ENCODE measurements at regions not wholly inside any gene's neighbourhood (a gene's known extent, or its start where the extent isn't known, plus 50 kb on each side); places are given as distances from the start of the nearest gene placed in this dataset.

GRCh38 chr5:106417163-106417562, 1253.6 kb downstream of the EFNA5 start:
- TF ChIP-seq, protein P1, sequence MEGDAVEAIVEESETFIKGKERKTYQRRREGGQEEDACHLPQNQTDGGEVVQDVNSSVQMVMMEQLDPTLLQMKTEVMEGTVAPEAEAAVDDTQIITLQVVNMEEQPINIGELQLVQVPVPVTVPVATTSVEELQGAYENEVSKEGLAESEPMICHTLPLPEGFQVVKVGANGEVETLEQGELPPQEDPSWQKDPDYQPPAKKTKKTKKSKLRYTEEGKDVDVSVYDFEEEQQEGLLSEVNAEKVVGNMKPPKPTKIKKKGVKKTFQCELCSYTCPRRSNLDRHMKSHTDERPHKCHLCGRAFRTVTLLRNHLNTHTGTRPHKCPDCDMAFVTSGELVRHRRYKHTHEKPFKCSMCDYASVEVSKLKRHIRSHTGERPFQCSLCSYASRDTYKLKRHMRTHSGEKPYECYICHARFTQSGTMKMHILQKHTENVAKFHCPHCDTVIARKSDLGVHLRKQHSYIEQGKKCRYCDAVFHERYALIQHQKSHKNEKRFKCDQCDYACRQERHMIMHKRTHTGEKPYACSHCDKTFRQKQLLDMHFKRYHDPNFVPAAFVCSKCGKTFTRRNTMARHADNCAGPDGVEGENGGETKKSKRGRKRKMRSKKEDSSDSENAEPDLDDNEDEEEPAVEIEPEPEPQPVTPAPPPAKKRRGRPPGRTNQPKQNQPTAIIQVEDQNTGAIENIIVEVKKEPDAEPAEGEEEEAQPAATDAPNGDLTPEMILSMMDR (conservative IDR thresholded peaks at IDR 0.05; ENCODE audit: low read length), result no peak
- no peak for DNase-seq (ENCODE audit: low read depth)
- no peak overlapping the region for H3K4me3 ChIP-seq (ENCODE audit: low read length)

GRCh38 chr5:106415541-106415940, 1255.2 kb downstream of the EFNA5 start:
- no peak overlapping the region for H3K4me3 ChIP-seq (ENCODE audit: low read length)
- DNase-seq (ENCODE audit: low read depth), result peak; percentile 88
- TF ChIP-seq, protein P1 (conservative IDR thresholded peaks at IDR 0.05; ENCODE audit: low read length), result no peak

GRCh38 chr5:106414342-106414741, 1256.4 kb downstream of the EFNA5 start:
- H3K4me3 ChIP-seq (ENCODE audit: low read length), result no peak overlapping the region
- TF ChIP-seq, protein P1 (conservative IDR thresholded peaks at IDR 0.05; ENCODE audit: low read length), result no peak
- no peak for DNase-seq (ENCODE audit: low read depth)

- DNase-seq (ENCODE audit: low read depth), result no peak
- TF ChIP-seq, protein P1 (conservative IDR thresholded peaks at IDR 0.05; ENCODE audit: low read length), result no peak
- H3K4me3 ChIP-seq (ENCODE audit: low read length), result no peak overlapping the region
These were observed 1258.1 kb downstream of the EFNA5 start for GRCh38 chr5:106412606-106413005.

DNA sequence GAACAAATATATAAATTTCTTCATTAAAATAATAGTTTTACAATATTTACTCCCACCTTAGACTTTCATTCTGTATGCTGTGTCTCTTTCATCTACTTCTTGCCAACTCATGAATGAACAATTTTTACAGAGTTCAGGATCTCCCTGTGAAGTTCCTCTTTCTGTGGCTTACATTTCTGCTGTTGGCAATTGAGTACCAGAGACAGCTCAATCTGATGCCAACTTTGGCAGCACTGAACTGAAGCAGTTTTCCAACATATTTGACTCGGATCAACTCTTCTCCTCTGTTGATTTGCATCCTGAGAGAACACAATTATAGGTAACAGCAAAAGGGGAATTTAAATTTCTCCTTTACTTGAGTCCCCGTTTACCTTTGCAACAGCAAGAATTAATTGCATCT, 1262.2 kb downstream of the EFNA5 start:
- no peak for DNase-seq (ENCODE audit: low read depth)
- H3K4me3 ChIP-seq (ENCODE audit: low read length), result no peak overlapping the region
- TF ChIP-seq, protein P1 (conservative IDR thresholded peaks at IDR 0.05; ENCODE audit: low read length), result no peak

DNA sequence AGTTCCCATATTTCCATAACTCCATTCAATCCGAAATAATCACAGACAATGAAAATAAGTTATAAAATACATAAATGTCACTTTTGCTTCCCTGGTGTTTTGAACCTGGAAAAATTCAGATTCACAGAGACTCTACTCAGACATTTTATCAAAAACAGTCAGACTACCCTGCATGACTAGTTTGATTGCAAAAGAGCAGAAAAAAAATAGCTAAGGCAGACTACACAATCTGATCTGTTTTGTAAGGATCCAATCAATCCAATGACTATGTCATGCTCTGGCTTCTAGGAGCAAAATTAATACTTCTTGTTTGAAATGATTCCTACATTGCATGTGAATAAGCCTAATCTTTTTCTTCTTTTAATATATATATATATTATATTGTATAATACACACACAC, 1262.6 kb downstream of the EFNA5 start:
- TF ChIP-seq, protein P1 (conservative IDR thresholded peaks at IDR 0.05; ENCODE audit: low read length), result no peak
- no peak overlapping the region for H3K4me3 ChIP-seq (ENCODE audit: low read length)
- DNase-seq (ENCODE audit: low read depth), result no peak

DNA sequence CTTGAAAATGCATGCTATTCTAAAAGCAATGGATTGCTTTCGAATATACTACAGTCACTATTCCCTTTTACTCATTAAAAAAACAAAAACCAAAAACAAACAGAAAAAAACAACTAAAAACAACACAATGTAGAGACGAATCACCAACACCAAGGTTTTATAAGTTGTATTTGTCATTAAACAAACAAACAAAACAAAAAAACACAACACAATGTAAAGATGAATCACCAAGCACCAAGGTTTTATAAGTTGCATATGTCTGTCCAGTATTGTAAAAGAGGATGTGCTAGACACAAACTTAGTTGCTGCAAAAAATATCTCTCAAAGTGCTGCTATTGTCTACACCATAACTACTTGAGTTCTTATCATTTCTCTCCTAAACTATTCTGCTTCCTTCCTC, 1269.2 kb downstream of the EFNA5 start:
- TF ChIP-seq, protein P1 (conservative IDR thresholded peaks at IDR 0.05; ENCODE audit: low read length), result no peak
- no peak for DNase-seq (ENCODE audit: low read depth)

More for the DNA sequence above, 1269.2 kb downstream of the EFNA5 start:
- no peak overlapping the region for H3K4me3 ChIP-seq (ENCODE audit: low read length)
